DND-41 (cell line): ENCODE measurements at regions not wholly inside any gene's neighbourhood (a gene's known extent, or its start where the extent isn't known, plus 50 kb on each side); places are given as distances from the start of the nearest gene placed in this dataset.
"Not testable (repeated sequence)": the region's sequence is repeated elsewhere in the genome, so short reads cannot be mapped to it uniquely, and the experiment has no call there.

Experiments used
- ATAC-seq: fragments of 200-7000 bp; cut with Tn5 transposase; 3 replicates; pipeline ENCODE4 v1.9.1; 2021; ENCODE audit warnings: low read depth; ENCODE audit not compliant: insufficient read depth
- DNase-seq: peaks from one replicate; pipeline ENCODE4 v3.0.0-alpha.2; 2020
- H2AFZ ChIP-seq: 2 replicates; pipeline ENCODE4 v1.6.0; 2012; ENCODE audit warnings: low read depth, low read length
- H3K27ac ChIP-seq: 2 replicates; pipeline ENCODE4 v1.5.1; 2012; ENCODE audit warnings: low read length, inconsistent platforms
- H3K27me3 ChIP-seq: fragments of 200-600 bp; sonication (generic); 2 replicates; pipeline ENCODE4 v1.6.0; 2012; ENCODE audit warnings: low read length, mild to moderate bottlenecking, inconsistent platforms; ENCODE audit not compliant: insufficient read depth, poor library complexity
- H3K36me3 ChIP-seq: 2 replicates; pipeline ENCODE4 v1.5.1; 2012; ENCODE audit warnings: low read length, inconsistent platforms; ENCODE audit not compliant: insufficient read depth
- H3K4me1 ChIP-seq: 2 replicates; pipeline ENCODE4 v1.5.1; 2012; ENCODE audit warnings: mild to moderate bottlenecking, low read length; ENCODE audit not compliant: insufficient read depth
- H3K4me2 ChIP-seq: 2 replicates; pipeline ENCODE4 v1.6.0; 2012; ENCODE audit warnings: mild to moderate bottlenecking, moderate library complexity, low read length, inconsistent platforms; ENCODE audit not compliant: insufficient read depth
- H3K4me3 ChIP-seq, 2 experiments: fragments of 200-600 bp in 1 of 2; shearing (Covaris generic) in 1 of 2; 2 replicates each; pipeline ENCODE4 v1.5.1; 2012 to 2016; ENCODE audit warnings: inconsistent platforms in 2 of 2, low read length in 2 of 2, mild to moderate bottlenecking in 2 of 2, low read depth in 1 of 2, moderate library complexity in 1 of 2
- H3K79me2 ChIP-seq: 2 replicates; pipeline ENCODE4 v1.6.0; 2012; ENCODE audit warnings: low read length, inconsistent platforms; ENCODE audit not compliant: insufficient read depth
- H3K9ac ChIP-seq: 2 replicates; pipeline ENCODE4 v1.6.0; 2012; ENCODE audit warnings: low read depth, mild to moderate bottlenecking, inconsistent platforms, low read length, moderate library complexity
- H3K9me3 ChIP-seq: 2 replicates; pipeline ENCODE4 v1.5.1; 2012; ENCODE audit warnings: low read length, moderate library complexity, mild to moderate bottlenecking, inconsistent platforms; ENCODE audit not compliant: insufficient read depth, severe bottlenecking
- H4K20me1 ChIP-seq: 2 replicates; pipeline ENCODE4 v1.6.0; 2012; ENCODE audit warnings: low read length; ENCODE audit not compliant: insufficient read depth
- CTCF ChIP-seq: IDR thresholded peaks from 2 replicates; pipeline ENCODE4 v1.5.1; 2012; ENCODE audit warnings: borderline replicate concordance, low read length, moderate library complexity, mild to moderate bottlenecking; ENCODE audit not compliant: poor library complexity, severe bottlenecking; ENCODE audit errors: extremely low read depth
- EZH2 ChIP-seq: IDR thresholded peaks from 3 replicates; pipeline ENCODE4 v1.6.1; 2012; ENCODE audit warnings: borderline replicate concordance, low read depth, mild to moderate bottlenecking, moderate library complexity, low read length, inconsistent platforms; ENCODE audit not compliant: severe bottlenecking

GRCh38 chr5:143629871-143630659, 181.9 kb upstream of the HMHB1 start:
- DNase-seq = no peak
- Histone ChIP-seq H3K4me1 (peaks cover 34% of the 10 kb centered on the region), H4K20me1 (no peaks in the 10 kb centered on the region), H3K9ac (peak overlapping the region; percentile 37), H3K79me2 (no peaks in the 10 kb centered on the region), H3K4me3 (no peak overlapping the region), H3K9me3 (no peaks in the 10 kb centered on the region), H3K27ac (peak overlapping the region; percentile 90), H3K4me2 (peak overlapping the region; percentile 21), H2AFZ (peak overlapping the region; percentile 68), H3K27me3 (no peaks in the 10 kb centered on the region), H3K36me3 (no peaks in the 10 kb centered on the region)
- ATAC-seq = peak; percentile 58
- no peak for TF ChIP-seq CTCF
- no peak for TF ChIP-seq EZH2

- H3K27ac ChIP-seq, H3K9me3 ChIP-seq, H3K79me2 ChIP-seq, H3K9ac ChIP-seq, H3K4me2 ChIP-seq, DNase-seq, H2AFZ ChIP-seq, ATAC-seq, H4K20me1 ChIP-seq, H3K36me3 ChIP-seq, H3K4me3 ChIP-seq, H3K27me3 ChIP-seq: not testable (repeated sequence)
- H3K4me1 ChIP-seq = peaks cover 27% of the 10 kb centered on the region
Observed at GRCh38 chr5:143625048-143625447, 186.9 kb upstream of the HMHB1 start.

GRCh38 chr5:143624465-143624864, 187.5 kb upstream of the HMHB1 start:
- ATAC-seq (no peak), DNase-seq (no peak)
- H3K9me3 ChIP-seq = no peaks in the 10 kb centered on the region
- no peak overlapping the region for H3K4me3 ChIP-seq
- H3K27me3 ChIP-seq = no peaks in the 10 kb centered on the region
- H4K20me1 ChIP-seq = no peaks in the 10 kb centered on the region
- no peak overlapping the region for H3K9ac ChIP-seq
- no peak for TF ChIP-seq EZH2
- no peak for TF ChIP-seq CTCF
- no peaks in the 10 kb centered on the region for H3K36me3 ChIP-seq
- no peaks in the 10 kb centered on the region for H3K79me2 ChIP-seq
- peaks cover 21% of the 10 kb centered on the region for H3K4me1 ChIP-seq
- no peak overlapping the region for H2AFZ ChIP-seq
- no peak overlapping the region for H3K4me2 ChIP-seq
- no peak overlapping the region for H3K27ac ChIP-seq

GRCh38 chr5:143619040-143619439, 192.9 kb upstream of the HMHB1 start:
- H3K4me3 ChIP-seq = no peak overlapping the region
- H3K79me2 ChIP-seq = no peaks in the 10 kb centered on the region
- H3K9ac ChIP-seq = no peak overlapping the region
- no peaks in the 10 kb centered on the region for H3K36me3 ChIP-seq
- H4K20me1 ChIP-seq = no peaks in the 10 kb centered on the region
- no peak overlapping the region; the same call in 1 of the 2 replicates for H2AFZ ChIP-seq
- no peak overlapping the region for H3K4me2 ChIP-seq
- H3K4me1 ChIP-seq = peaks cover 4% of the 10 kb centered on the region
- ATAC-seq (peak; percentile 35; the same call in 1 of the 3 replicates), DNase-seq (no peak)
- H3K27me3 ChIP-seq = no peaks in the 10 kb centered on the region
- H3K9me3 ChIP-seq = no peaks in the 10 kb centered on the region
- TF ChIP-seq CTCF = no peak
- no peak for TF ChIP-seq EZH2
- H3K27ac ChIP-seq = no peak overlapping the region
